ENCODE measurements at regions not wholly inside any gene's neighbourhood (a gene's known extent, or its start where the extent isn't known, plus 50 kb on each side); places are given as distances from the start of the nearest gene placed in this dataset.

DNA sequence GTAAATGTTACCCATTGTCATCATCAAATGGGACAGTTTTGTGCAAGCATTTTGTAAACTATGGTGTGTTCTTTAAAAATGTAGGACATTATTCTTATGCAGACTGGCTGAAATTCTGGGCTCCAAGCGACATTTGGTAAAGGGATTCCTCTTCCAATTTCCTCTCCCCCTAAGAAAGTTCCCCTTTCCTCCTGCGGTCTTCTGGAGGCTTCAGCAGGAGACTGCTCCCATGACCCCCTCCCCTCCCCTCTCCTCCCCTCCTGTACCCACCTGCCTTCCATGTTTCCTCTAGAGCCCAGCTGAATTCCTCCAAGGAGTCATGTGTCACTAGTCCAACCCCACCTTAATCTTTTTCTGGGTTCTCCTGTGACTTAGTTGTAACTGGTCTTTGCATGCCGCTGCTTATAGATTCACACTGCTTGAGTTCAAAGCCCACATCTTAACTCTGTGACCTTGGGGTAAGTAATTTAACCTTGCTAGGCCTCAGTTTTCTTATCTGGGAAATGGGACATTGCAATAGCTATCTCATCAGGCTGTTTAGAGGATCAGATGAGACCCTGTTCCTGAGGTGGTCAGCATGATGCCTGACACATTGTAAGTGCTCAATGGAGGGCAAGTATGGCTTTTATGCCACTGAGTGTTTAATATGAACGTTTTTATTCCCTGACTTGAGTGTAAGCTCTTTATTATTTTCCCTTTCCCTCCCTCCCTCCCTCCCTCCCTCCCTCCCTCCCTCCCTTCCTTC, 69.9 kb upstream of the WDR26 start:
- no peak for DNase-seq (ENCODE audit: extremely low spot score, insufficient read length, low read depth)
- no peak for FAIRE-seq

DNA sequence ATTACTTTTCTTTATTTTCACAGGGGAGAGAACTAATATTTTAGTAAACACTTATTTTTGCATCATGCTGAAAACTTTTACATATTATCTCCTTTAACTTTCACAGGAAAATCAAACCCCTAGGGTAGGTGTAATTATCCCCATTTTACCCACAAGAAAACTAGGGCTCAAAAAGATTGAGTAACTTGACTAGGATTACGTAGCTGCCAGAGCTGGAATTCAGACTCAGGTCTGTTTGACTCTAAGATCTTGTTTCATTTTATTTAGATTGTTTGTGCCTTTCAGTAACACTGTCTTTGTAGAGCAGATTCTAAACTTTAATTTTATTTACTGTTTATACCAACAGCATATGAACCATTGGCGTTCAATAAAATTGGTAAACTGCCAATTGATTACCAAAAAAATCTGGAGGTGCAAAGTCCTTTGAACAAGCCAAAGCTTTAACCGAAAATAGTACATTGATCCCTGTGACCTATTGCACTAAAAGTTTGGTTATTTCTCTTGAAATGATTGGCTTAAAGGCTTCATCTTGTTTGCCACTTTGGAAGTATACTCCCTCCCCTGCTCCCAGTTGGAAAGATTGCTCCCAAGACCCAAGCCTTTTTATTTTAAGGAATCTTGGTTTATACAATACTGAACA, 71.0 kb upstream of the WDR26 start:
- FAIRE-seq (no peak), DNase-seq (ENCODE audit: extremely low spot score, insufficient read length, low read depth) (no peak)

DNA sequence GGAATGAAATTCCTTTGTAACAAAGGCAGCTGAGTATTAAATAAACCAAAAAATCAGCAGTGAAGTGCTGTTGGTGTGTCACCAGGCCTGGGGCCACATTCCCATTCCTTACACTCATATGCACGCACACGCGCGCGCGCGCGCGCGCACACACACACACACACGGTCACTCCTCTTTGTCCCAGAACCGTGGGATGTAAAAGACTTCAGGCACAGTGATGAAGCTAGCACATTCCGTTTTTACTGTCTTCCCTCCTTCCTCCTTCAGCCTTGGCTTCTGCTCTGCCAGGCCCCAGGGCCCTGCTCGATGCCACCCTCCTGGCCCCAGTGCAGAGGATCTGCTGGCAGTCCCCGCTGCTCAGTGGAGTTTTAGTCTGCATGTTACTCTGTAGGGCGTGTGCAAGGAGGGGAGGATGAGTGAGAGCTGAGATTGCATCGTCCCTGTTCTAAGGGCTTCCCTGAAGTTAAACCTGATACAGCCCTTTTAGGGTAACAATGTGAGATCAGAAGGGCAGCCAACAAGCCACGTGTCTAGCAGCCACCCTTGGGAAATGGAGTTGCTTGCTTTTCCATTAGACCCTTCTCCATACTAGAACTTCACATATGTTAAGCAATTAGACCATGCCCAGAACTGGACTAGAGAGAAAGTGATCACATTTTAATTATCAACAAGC, 71.7 kb upstream of the WDR26 start:
- no peak for DNase-seq (ENCODE audit: extremely low spot score, insufficient read length, low read depth)
- FAIRE-seq = no peak

DNA sequence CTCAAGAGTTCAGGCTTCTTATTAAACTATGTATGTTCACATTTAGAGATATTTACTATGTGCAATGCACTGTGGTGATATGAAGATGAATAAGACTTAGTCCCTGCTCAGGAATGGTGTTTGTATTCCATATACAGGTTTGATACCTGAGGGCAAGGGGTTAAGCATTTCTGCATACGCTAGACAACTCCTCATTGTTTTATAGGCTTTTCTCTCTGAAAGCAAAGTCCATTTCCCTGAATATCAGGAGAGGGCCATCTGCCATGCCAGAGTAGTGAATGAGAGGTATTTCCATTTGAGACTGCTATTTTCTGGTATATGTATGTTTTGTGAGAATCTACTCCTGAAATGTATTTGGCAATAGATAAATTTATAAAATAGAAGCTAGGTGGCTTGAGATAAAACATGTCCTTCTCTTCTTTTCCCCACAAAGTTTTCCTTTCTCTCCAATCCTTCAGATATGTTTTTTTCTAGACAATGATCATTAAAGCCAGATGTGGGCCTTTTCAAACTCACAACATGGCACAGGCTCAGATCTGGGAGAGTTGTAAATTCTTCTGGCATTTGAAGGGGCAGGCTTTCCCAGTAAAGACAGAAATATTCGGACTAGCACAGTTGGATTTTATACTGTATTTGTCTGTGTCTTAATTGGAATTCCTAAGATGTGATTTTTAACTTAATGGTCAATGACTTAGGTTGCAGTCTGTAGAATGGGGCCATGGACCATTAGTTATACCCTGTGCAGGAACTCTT, 73.3 kb upstream of the WDR26 start:
- FAIRE-seq (no peak), DNase-seq (ENCODE audit: extremely low spot score, insufficient read length, low read depth) (no peak)

DNA sequence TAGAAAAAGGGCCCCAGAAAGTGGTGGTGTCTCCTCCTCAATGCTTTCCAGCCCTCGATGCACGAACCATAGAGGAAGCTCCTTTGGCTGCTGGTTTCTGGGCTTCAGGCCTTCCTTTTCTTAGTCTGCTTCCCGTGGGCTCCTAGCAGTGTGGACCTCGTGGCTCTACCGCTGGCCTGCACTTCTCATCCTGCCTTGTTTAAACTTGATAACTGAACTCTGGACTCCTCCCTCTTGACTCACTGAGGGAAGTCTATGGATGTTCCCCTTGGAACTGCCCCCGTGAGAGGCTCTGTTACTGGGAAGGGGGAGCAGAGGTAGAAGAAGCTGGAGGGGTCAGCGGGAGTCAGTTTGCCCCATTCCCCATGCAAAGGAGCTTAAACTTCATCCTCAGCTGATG, 75.3 kb upstream of the WDR26 start:
- DNase-seq (ENCODE audit: extremely low spot score, insufficient read length, low read depth) = no peak
- no peak for FAIRE-seq

DNA sequence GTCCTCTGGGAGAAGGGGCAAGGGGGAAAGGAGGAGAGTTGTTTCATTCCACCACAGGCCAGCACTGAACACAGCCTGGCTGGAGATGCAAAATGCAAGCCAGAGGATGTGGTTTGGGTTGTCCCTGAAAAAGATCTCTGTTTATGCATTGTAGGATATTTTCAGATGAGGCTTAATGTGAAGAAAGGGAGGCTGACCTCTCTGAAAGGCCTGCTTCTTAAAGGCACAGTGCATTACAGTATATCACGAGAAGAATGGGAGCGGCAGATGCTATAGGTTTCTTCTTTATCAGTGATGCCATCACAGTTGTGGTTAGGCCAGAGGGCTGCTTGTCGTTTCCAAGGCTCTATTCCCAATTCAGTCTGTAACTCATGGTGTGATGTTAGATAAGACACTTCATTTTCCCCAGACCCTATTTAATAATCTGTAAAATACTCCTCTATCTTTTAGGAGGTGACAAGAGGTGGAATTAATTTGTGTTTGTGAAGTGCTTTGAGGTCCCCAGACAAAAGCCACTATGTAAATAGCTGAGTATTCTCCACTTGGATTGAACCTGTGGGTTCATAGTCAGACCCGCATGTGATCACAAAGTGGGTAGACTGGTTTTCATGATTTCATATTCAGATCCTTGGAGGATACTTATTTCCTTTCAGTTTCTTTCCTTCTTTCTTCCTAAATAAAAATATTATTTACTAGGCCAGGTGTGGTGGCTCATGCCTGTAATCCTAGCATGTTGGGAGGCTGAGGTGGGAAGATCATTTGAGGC, 76.5 kb upstream of the WDR26 start:
- FAIRE-seq (no peak), DNase-seq (ENCODE audit: extremely low spot score, insufficient read length, low read depth) (no peak)

DNA sequence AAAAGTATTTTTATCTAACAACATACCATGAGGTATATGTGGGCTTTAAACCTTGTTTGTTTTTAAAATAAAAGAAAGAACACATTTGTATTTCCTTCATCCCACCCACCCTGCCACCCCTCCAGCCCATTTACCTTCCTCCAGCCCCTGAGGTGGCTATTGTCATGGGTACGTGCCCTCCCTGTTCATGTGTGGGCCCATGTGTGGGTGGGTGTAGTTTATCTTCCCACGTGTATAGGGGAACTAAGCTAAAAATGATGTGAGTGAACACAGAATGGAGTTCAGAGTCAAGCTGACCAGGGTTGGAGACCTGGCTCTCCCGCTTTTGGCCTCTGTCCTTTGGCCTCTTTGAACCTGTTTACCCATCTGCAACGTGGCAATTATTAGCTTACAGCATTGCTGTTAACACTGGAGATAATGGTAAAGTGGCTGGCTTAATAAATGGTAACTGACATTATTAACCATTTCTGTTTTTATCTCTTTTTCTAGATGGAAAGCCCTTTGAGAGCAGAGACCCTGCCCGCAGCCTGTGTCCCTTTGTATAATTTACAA, 78.1 kb upstream of the WDR26 start:
- FAIRE-seq = no peak
- DNase-seq (ENCODE audit: extremely low spot score, insufficient read length, low read depth) = no peak

DNA sequence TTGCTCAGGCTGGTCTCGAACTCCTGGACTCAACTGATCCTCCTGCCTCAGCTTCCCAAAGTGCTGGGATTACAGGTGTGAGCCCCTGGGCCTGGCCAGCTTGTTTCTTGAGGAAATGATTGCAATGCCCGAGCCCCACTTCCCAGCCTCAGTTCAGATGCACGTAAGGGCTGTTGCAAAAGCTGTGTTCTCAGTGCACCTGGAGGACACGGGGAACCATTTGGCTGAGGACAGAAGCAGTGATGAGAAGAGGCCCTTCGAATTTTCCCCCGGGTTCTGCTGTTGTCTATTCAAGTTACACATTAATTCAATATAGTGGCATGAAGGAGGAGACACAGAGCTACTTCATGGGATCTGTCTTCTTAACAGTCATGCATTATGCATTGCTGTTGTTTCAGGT, 78.8 kb upstream of the WDR26 start:
- FAIRE-seq (no peak), DNase-seq (ENCODE audit: extremely low spot score, insufficient read length, low read depth) (no peak)

DNA sequence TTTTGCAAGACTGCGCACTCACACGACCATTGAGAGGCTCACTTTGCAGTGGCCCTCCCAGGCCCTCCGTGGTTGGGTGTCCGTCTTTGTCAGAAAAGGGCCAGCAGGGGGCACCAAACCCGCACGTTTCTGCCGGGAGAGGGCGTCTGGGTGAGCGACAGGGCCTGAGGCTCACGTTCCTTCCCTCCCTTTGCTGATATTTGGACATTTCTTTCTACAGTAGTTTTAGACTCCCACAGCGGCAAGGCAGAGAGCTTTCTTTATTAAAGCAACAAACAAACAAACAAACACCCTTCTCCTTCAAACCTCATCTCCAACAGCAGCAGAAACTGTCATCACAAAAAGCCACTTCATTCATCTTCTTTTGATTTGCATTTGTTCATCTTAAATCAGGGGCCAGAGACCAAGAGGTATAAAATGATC, 79.2 kb upstream of the WDR26 start:
- FAIRE-seq = peak; percentile 93
- DNase-seq (ENCODE audit: extremely low spot score, insufficient read length, low read depth) = peak; percentile 77

DNA sequence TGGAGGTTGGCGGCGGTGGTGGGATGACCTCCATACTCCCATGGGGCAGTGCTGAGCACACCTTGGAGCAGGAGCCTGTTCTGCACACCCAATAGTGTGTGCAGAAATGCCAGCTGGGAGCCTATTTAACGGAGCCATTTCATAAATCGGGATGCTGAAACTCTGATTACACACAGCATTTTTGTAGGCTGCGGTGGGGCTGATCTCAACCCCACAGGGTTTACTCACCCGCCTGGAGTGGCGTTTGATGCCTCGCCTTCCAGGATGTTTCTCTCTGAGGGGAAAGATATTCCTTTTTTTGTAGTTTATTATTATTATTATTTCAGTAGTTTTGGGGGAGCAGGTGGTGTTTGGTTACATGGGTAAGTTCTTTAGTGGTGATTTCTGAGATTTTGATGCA, 82.6 kb upstream of the WDR26 start:
- DNase-seq (ENCODE audit: extremely low spot score, insufficient read length, low read depth) (no peak), FAIRE-seq (no peak)

DNA sequence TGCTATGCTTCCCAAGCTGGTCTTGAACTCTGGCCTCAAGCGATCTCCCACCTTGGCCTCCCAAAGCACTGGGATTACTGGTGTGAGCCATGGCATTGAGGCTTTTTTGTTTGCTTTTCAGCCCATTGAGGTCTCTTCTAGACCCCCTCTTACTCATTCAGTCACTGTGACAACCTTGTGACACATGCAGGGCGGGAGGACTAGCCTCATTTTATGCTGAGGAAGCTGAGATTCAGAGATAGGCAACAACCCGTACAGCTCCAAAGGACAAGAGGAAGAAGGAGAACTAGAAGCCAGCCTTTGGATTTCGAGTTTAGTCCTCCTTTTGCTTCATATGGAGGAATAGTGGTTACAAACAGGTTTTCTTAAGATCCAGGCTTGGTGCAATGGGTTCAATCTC, 83.9 kb upstream of the WDR26 start:
- DNase-seq (ENCODE audit: extremely low spot score, insufficient read length, low read depth) (no peak), FAIRE-seq (no peak)

DNA sequence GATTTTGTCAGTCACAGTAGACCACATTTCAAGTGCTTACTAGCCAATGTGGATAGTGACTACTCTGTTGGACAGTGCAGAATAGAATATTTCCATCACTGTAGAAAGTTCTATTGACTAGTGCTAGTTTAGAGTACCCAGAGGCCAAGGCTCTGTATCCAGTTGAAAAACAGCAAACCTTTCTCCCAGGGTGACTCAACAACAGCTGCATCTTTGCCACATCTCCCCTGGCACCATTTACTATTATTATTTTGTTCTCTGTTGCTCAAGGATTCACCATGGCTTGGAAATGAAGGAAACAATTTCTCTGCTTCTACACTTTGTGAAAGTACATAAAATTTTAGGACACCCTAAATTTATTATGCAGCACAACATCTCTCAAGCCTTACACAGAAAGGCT, 85.3 kb upstream of the WDR26 start:
- FAIRE-seq (no peak), DNase-seq (ENCODE audit: extremely low spot score, insufficient read length, low read depth) (no peak)

DNA sequence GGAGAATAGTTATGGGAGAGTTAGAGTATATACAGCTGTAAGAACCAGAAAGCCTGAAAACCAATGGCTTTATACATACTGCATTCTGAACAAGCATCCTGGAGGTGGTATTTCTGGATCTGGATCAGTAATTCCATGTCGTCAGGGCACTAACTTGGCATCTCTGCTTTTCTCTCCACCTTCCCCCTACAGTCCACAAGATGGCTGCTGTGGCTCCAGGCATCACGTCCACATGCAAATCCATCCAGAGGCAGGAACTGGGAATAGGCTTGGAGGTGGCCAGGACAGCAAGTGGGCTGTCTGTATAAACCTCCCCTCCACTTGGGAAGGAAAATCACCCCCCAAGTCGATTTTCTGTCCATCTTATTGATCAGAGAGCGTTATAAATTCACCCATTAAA, 86.2 kb upstream of the WDR26 start:
- DNase-seq (ENCODE audit: extremely low spot score, insufficient read length, low read depth) (no peak), FAIRE-seq (no peak)

DNA sequence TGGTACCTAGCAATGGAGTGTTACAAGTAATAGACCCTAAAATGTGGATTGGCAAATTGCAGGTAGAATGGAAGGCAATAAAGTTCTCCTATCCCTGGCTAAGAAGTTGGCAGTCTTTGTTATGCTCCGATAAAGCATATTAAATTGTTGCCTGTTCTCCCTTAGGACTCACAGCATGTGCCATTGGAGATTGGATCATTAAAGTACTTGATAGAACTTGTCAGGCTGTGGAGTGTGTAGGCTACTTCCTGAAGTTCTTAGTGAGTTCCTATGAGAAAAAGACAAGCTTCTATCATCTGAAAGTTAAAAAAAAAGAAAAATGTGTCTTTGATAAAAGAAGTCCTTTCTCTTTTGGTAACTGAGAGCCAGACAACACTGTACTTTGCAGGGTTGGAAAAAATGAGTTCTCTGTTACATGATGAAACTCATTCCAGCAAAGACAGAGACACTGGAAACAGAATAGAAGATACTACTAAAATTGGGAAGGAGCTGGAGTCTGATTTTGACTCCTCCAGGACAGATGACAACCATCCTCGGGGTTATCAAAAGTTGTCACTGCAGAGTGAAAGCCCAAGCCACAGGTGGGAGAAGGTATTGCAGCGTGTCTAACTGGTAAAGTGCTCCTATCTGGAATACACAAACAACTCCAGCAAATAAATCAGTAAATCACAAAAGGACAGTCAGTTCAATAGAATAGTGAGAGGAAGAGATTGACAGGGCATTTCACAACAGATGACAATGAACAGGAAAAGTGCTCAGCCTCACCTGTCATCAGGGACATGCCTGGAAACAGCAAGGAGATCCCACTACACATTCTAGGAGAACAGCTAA, 87.5 kb upstream of the WDR26 start:
- FAIRE-seq = no peak
- no peak for DNase-seq (ENCODE audit: extremely low spot score, insufficient read length, low read depth)

DNA sequence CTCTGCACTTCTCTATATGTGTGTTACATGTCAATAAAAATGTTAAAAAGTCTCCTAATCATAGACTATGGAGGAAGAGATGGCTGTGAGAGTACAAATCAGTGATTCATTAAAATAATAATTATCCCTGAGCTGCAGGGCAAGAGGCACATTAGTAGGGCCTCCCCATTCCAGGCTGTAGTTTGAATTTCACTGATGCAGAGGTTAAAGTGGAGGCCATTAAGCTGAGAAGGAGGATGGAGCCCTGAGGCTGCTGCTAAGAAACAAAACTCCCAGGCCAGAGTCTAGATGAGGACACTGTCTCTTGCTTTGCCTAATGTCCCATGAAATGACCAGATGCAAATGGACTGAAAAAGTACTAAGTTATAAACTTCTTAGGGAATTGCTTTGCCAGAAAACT, 89.1 kb upstream of the WDR26 start:
- FAIRE-seq (no peak), DNase-seq (ENCODE audit: extremely low spot score, insufficient read length, low read depth) (no peak)

DNA sequence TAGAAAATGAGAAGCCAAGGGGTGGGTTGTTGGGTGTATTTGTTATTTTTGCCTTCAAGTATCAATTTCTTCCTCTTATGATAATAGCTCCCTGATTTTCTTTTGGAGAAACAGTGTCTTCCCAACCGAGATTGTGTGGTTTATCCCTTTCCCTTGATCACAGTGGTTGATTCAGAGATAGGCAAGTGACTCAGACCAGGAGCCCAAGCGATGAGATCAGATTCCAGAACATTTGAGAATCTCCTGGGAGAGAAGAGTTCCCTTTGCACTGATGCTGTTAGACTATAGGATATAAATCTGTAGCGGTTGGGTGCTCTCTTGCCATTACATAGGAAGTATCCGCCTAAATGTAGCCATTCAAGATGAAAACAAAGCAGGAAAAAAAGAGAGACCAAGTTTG, 90.1 kb upstream of the WDR26 start:
- no peak for DNase-seq (ENCODE audit: extremely low spot score, insufficient read length, low read depth)
- no peak for FAIRE-seq

DNA sequence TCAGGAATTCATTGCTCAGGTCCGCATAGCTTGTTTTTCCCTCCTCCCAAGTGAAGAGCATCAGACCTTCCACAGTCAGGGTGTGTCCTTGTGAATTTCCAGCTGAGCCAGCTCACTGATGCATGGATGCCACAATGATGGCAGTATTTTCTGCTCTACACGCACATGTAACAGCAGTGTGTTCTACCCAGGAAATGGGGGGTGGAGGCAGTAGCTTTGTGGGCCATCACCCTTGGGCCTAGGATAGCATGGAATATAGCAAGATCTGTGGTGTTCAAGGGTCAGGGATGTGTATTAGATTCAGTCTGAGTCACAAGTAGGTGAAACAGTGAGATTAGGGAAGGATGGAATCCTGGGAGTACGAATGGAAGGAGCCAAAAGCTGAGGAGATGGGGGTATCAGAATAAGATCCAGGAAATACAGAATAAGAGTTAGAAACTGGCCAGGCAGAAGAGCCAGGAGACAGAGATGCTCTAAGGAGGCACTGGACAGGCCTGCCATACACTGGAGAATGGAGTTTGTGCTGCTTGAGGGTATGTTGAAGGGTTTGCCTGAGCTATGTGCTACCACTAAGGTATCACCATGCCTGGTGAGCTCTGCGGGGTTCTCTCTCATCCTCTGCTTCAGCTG, 90.6 kb upstream of the CNIH3 start:
- FAIRE-seq (no peak), DNase-seq (ENCODE audit: extremely low spot score, insufficient read length, low read depth) (no peak)

DNA sequence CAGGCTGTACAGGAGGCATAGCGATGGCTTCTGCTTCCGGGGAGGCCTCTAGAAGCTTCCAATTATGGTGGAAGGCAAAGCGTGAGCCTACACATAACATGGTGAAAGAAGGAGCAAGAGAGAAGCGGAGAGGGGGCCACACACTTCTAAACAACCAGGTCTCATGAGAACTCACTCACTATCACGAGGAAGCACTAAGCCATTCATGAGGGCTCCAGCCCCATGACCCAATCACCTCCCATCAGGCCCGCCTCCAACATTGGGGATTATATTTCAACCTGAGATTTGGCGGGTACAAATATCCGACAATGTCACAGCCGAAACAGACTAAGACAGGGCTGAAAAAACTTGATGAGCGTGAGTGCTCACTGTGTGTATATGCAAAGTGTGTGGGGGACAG, 89.3 kb upstream of the CNIH3 start:
- FAIRE-seq (no peak), DNase-seq (ENCODE audit: extremely low spot score, insufficient read length, low read depth) (no peak)

DNA sequence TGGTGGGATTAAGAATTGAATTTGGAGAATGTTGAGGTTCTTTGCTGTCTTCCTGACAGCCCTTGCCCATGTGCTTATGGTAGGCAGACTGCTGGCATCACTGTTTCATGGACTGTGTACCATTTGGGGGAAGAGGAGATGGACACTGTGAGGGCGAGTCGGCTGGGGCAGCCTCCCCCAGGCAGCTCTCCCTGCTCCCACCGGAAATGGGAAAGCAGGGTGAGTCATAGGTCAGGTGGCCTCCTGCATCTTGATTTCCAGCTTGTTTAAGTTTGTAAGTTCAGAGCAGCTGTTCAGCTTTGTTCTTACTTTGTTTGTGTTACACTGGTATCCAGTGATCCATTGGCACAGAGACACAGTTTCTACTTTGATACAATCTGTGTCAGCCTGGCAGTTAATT, 87.2 kb upstream of the CNIH3 start:
- DNase-seq (ENCODE audit: extremely low spot score, insufficient read length, low read depth) = no peak
- no peak for FAIRE-seq
